Adrenal gland (tissue), 5 donors: ENCODE measurements at regions not wholly inside any gene's neighbourhood (a gene's known extent, or its start where the extent isn't known, plus 50 kb on each side); places are given as distances from the start of the nearest gene placed in this dataset.

Experiments used
- CTCF ChIP-seq, 6 experiments: fragments of 450-650 bp in 4 of 6; fragments of 200-600 bp in 2 of 6; sonication (generic) in 1 of 6; IDR thresholded peaks; 1 replicate in 5 of 6; 2 replicates in 1 of 6; pipeline versions ENCODE4 v1.5.1 to v1.8.0; 2016 to 2021; ENCODE audit warnings: antibody characterized with exemption in 6 of 6, mild to moderate bottlenecking in 2 of 6, moderate library complexity in 1 of 6
- POLR2A ChIP-seq, 2 donors: fragments of 450-650 bp; IDR thresholded peaks; one replicate each; pipeline ENCODE4 v1.6.1; 2017; ENCODE audit warnings: antibody characterized with exemption in 2 of 2, mild to moderate bottlenecking in 2 of 2, moderate library complexity in 1 of 2
- donor health status: DM: no; HTN: no; CAD: no.

DNA sequence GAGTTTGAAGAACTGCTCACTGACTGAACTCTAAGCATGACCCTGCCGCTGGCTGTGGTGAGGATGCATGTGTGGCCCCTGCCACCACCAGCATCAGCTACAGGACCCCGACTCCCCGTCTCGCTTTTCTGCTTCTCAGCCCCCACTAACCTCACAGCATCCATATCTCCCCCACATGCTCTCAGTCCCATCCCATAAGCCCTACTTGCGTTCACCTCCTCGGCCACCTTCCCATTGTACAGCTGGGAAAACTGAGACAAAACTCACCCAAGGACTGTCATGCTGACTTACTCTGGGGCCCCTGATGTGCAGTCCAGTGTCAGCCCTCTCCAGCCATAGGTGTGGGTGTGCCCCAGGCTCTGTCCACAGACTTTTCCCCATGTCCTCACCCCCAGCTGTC is 104.2 kb upstream of the SH3BP4 start:
- TF ChIP-seq CTCF (IDR thresholded peaks at IDR 0.05) (no peak), POLR2A (IDR thresholded peaks at IDR 0.05) (no peak)
